ENCODE measurements at regions not wholly inside any gene's neighbourhood (a gene's known extent, or its start where the extent isn't known, plus 50 kb on each side); places are given as distances from the start of the nearest gene placed in this dataset.

GRCh38 chr15:29320420-29320819, 50.8 kb upstream of the NSMCE3 start:
- ATAC-seq (no peak), DNase-seq (no peak)
- intact Hi-C loops (cut with DNase I, micrococcal nuclease), result no loop called here

- intact Hi-C loops (cut with DNase I, micrococcal nuclease), result no loop called here
- ATAC-seq, result no peak
- DNase-seq, result no peak
These were observed 50.2 kb upstream of the NSMCE3 start for GRCh38 chr15:29319823-29320222.

Data from left colon (tissue), 2 donors.